GM12878 (cell line): ENCODE measurements at regions not wholly inside any gene's neighbourhood (a gene's known extent, or its start where the extent isn't known, plus 50 kb on each side); places are given as distances from the start of the nearest gene placed in this dataset.

Experiments
- ATAC-seq: fragments of 200-7000 bp; cut with Tn5 transposase; 3 replicates; pipeline ENCODE4 v1.9.1; 2020; ENCODE audit warnings: mild to moderate bottlenecking, moderate library complexity
- BruUV-seq: library from RNA; stranded (reverse); fragments of 400-500 nt; replicated peaks from 2 replicates; lab custom pipeline; 2021; lab: Mats Ljungman, UMichigan
- CTCF ChIA-PET: fragments of 300-600 bp; sonication (Branson Sonifier 250); formaldehyde crosslinking; extraction: SDS; loops from one replicate; lab custom pipeline; 2021; ENCODE audit warnings: inconsistent platforms; lab: Yijun Ruan, JAX
- POLR2A ChIA-PET: fragments of 350-600 bp; formaldehyde crosslinking; extraction: SDS; loops from one replicate; lab custom pipeline; 2021; ENCODE audit warnings: inconsistent platforms; lab: Charles Lee
- RAD21 ChIA-PET: fragments of 300-600 bp; sonication (Branson Sonifier 250); formaldehyde crosslinking; loops from one replicate; lab custom pipeline; 2023; ENCODE audit warnings: antibody characterized with exemption; ENCODE audit not compliant: unreplicated experiment; lab: Charles Lee
- SMC1A ChIA-PET: fragments of 300-600 bp; sonication (Branson Sonifier 250); formaldehyde crosslinking; loops from one replicate; lab custom pipeline; 2023; ENCODE audit not compliant: unreplicated experiment, uncharacterized antibody; lab: Charles Lee
- DNase-seq: peaks from one replicate; pipeline ENCODE4 v3.0.0-alpha.2; 2011; ENCODE audit warnings: low read depth, low spot score
- FAIRE-seq: peaks from 3 replicates; lab custom pipeline; 2011; peaks lifted over from hg19 to GRCh38; lab: Jason Lieb, UNC
- H2AFZ ChIP-seq: 2 replicates; pipeline ENCODE4 v1.6.0; 2011; ENCODE audit warnings: low read depth, low read length, control low read depth; ENCODE audit not compliant: control insufficient read depth
- H3K27ac ChIP-seq: 2 replicates; pipeline ENCODE4 v1.5.1; 2011; ENCODE audit warnings: control low read depth; ENCODE audit not compliant: control insufficient read depth, insufficient read depth
- H3K27me3 ChIP-seq, 2 experiments: replicated peaks in 1 of 2; 2 replicates each; pipeline versions ENCODE4 v1.6.0 to v1.6.1; 2011; ENCODE audit warnings: low read length in 1 of 2; ENCODE audit not compliant: control insufficient read depth in 2 of 2, insufficient read depth in 2 of 2
- H3K36me3 ChIP-seq, 2 experiments: 2 replicates each; pipeline ENCODE4 v1.5.1; 2011; ENCODE audit warnings: low read length in 1 of 2; ENCODE audit not compliant: control insufficient read depth in 2 of 2, insufficient read depth in 2 of 2
- H3K4me1 ChIP-seq: 2 replicates; pipeline ENCODE4 v1.6.1; 2011; ENCODE audit warnings: mild to moderate bottlenecking, low read length, moderate library complexity, mixed read lengths; ENCODE audit not compliant: control insufficient read depth, insufficient read depth
- H3K4me2 ChIP-seq: 2 replicates; pipeline ENCODE4 v1.6.0; 2011; ENCODE audit warnings: control low read depth; ENCODE audit not compliant: control insufficient read depth, insufficient read depth
- H3K4me3 ChIP-seq: fragments of 200-600 bp; sonication (generic); 2 replicates; pipeline ENCODE4 v1.5.1; 2016
- H3K79me2 ChIP-seq: 2 replicates; pipeline ENCODE4 v1.6.0; 2011; ENCODE audit warnings: low read length; ENCODE audit not compliant: control insufficient read depth, insufficient read depth
- H3K9ac ChIP-seq: 2 replicates; pipeline ENCODE4 v1.8.0; 2011; ENCODE audit warnings: low read length, control low read depth, mixed read lengths; ENCODE audit not compliant: control insufficient read depth, insufficient read depth
- H3K9me3 ChIP-seq: replicated peaks from 3 replicates; pipeline ENCODE4 v1.5.1; 2011; ENCODE audit warnings: mild to moderate bottlenecking, low read length; ENCODE audit not compliant: control insufficient read depth, insufficient read depth
- H4K20me1 ChIP-seq: 2 replicates; pipeline ENCODE4 v1.6.0; 2011; ENCODE audit not compliant: control insufficient read depth, insufficient read depth
- EGR1 ChIP-seq, 2 experiments: IDR thresholded peaks; 1 replicate in 1 of 2; 2 replicates in 1 of 2; pipeline ENCODE4 v1.6.1; 2011 to 2012; ENCODE audit warnings: low read depth in 2 of 2, low read length in 2 of 2, borderline replicate concordance in 1 of 2, mild to moderate bottlenecking in 1 of 2, moderate library complexity in 1 of 2
- ETV6 ChIP-seq, 2 experiments: fragments of 450-650 bp in 1 of 2; IDR thresholded peaks in 1 of 2; conservative IDR thresholded peaks in 1 of 2; 2 replicates each; pipeline ENCODE4 v1.6.1; 2014; ENCODE audit warnings: antibody characterized with exemption in 1 of 2, borderline replicate concordance in 1 of 2, low read depth in 1 of 2, mild to moderate bottlenecking in 1 of 2, moderate library complexity in 1 of 2
- HDGF ChIP-seq: fragments of 450-650 bp; IDR thresholded peaks from 2 replicates; pipeline ENCODE4 v1.6.1; 2016; ENCODE audit warnings: antibody characterized with exemption
- KDM1A ChIP-seq: fragments of 200-600 bp; sonication (generic); IDR thresholded peaks from 2 replicates; pipeline ENCODE4 v1.6.1; 2016; ENCODE audit warnings: borderline replicate concordance
- NR2C1 ChIP-seq: fragments of 450-650 bp; IDR thresholded peaks from 2 replicates; pipeline ENCODE4 v1.6.1; 2017; ENCODE audit warnings: antibody characterized with exemption, mild to moderate bottlenecking, moderate library complexity
- POU2F2 ChIP-seq: IDR thresholded peaks from 3 replicates; pipeline ENCODE4 v1.6.1; 2011; ENCODE audit warnings: low read depth, mild to moderate bottlenecking, low read length, borderline replicate concordance
- RFX5 ChIP-seq: IDR thresholded peaks from 2 replicates; pipeline ENCODE4 v1.6.1; 2011; ENCODE audit warnings: low read depth, low read length, improper control_type of control experiment
- SREBF1 ChIP-seq: IDR thresholded peaks from 2 replicates; pipeline ENCODE4 v1.6.1; 2012; ENCODE audit warnings: mild to moderate bottlenecking, low read length
- YBX1 ChIP-seq: fragments of 450-650 bp; IDR thresholded peaks from 2 replicates; pipeline ENCODE4 v1.6.1; 2016; ENCODE audit warnings: antibody characterized with exemption
- WGBS: methylation state at CpG from one replicate; pipeline ENCODE4 v1.1.6; 2016; ENCODE audit warnings: low lambda C conversion rate; ENCODE audit not compliant: insufficient replicate concordance, insufficient coverage; ENCODE audit errors: missing lambda C conversion rate; 5-methylcytosine and 5-hydroxymethylcytosine counted together
- in situ Hi-C: fragments of 300-500 bp; cut with MboI; formaldehyde crosslinking; loops from 9 replicates; pipeline ENCODE4 v1.14.3; 2018; ENCODE audit warnings: mixed read lengths
- intact Hi-C: fragments of 100-400 bp; cut with micrococcal nuclease; formaldehyde crosslinking; loops from one replicate; pipeline ENCODE4 v1.14.2; 2022; ENCODE audit not compliant: unreplicated experiment
- TF ChIP-seq, protein P1 (sequence below): fragments of 450-650 bp; IDR thresholded peaks from 2 replicates; pipeline ENCODE4 v1.6.1; 2017; ENCODE audit warnings: mild to moderate bottlenecking
- TF ChIP-seq, protein P2 (sequence below): IDR thresholded peaks from 2 replicates; pipeline ENCODE4 v1.6.1; 2012; ENCODE audit warnings: improper control_type of control experiment, low read depth, low read length; ENCODE audit not compliant: insufficient replicate concordance
- TF ChIP-seq, protein P3 (sequence below): fragments of 450-650 bp; IDR thresholded peaks from 2 replicates; pipeline ENCODE4 v1.6.1; 2017; ENCODE audit warnings: mild to moderate bottlenecking, moderate library complexity
- TF ChIP-seq, protein P4 (sequence below): IDR thresholded peaks from 2 replicates; pipeline ENCODE4 v1.6.1; 2011; ENCODE audit warnings: low read depth, mild to moderate bottlenecking, low read length, moderate library complexity, borderline replicate concordance; ENCODE audit errors: extremely low read depth

DNA sequence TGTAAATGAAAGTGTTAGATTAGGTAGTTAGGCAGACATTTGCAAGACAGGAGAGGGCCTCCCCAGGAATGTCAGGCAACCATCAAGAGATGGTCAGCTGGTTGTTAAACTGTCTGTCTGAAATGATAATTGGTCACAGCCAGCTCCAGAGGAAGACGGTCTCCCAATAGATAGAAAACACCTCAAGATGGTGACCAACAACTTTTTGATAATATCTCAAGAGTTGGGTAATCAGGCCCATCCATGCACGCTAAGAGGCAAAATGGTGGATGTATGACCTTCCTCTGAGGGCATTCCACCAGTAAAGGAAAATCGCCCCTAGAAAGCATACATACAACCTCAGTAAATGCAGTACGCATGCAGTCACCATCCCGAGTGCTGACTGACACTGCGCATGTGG lies 118.2 kb downstream of the MAP3K21 start:
- no peak overlapping the region for H3K27ac ChIP-seq
- no TSS peak for BruUV-seq
- no peaks in the 10 kb centered on the region for H4K20me1 ChIP-seq
- ATAC-seq = no peak
- H3K36me3 ChIP-seq = no peaks in the 10 kb centered on the region
- no peaks in the 10 kb centered on the region for H3K4me1 ChIP-seq
- FAIRE-seq = no peak
- no peak overlapping the region for H3K9ac ChIP-seq
- no peaks in the 10 kb centered on the region; the same call in 2 of the 3 replicates for H3K9me3 ChIP-seq
- ChIA-PET SMC1A (interaction anchor here (0.9 to 1.5 kb wide), 3 partner anchors 162 to 620 kb away, joined by 3 to 5 read pairs (median 5); no protein-coding TSS in a partner anchor), POLR2A (no interaction called here), RAD21 (no interaction called here), CTCF (interaction anchor here (1.6 to 1.9 kb wide), 2 partner anchors 345 to 620 kb away, joined by 4 to 8 read pairs; no protein-coding TSS in a partner anchor)
- 73% methylated on average over 6 of the region's 6 CpGs for WGBS
- intact Hi-C loops = no loop called here
- in situ Hi-C loops = no loop called here
- no peak overlapping the region for H3K4me2 ChIP-seq
- H3K27me3 ChIP-seq = no peaks in the 10 kb centered on the region
- no peaks in the 10 kb centered on the region for H3K79me2 ChIP-seq
- H2AFZ ChIP-seq = no peak overlapping the region
- no peak for DNase-seq
- H3K4me3 ChIP-seq = no peak overlapping the region
- TF ChIP-seq, protein P1, sequence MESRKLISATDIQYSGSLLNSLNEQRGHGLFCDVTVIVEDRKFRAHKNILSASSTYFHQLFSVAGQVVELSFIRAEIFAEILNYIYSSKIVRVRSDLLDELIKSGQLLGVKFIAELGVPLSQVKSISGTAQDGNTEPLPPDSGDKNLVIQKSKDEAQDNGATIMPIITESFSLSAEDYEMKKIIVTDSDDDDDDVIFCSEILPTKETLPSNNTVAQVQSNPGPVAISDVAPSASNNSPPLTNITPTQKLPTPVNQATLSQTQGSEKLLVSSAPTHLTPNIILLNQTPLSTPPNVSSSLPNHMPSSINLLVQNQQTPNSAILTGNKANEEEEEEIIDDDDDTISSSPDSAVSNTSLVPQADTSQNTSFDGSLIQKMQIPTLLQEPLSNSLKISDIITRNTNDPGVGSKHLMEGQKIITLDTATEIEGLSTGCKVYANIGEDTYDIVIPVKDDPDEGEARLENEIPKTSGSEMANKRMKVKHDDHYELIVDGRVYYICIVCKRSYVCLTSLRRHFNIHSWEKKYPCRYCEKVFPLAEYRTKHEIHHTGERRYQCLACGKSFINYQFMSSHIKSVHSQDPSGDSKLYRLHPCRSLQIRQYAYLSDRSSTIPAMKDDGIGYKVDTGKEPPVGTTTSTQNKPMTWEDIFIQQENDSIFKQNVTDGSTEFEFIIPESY = no peak
- TF ChIP-seq, protein P2, sequence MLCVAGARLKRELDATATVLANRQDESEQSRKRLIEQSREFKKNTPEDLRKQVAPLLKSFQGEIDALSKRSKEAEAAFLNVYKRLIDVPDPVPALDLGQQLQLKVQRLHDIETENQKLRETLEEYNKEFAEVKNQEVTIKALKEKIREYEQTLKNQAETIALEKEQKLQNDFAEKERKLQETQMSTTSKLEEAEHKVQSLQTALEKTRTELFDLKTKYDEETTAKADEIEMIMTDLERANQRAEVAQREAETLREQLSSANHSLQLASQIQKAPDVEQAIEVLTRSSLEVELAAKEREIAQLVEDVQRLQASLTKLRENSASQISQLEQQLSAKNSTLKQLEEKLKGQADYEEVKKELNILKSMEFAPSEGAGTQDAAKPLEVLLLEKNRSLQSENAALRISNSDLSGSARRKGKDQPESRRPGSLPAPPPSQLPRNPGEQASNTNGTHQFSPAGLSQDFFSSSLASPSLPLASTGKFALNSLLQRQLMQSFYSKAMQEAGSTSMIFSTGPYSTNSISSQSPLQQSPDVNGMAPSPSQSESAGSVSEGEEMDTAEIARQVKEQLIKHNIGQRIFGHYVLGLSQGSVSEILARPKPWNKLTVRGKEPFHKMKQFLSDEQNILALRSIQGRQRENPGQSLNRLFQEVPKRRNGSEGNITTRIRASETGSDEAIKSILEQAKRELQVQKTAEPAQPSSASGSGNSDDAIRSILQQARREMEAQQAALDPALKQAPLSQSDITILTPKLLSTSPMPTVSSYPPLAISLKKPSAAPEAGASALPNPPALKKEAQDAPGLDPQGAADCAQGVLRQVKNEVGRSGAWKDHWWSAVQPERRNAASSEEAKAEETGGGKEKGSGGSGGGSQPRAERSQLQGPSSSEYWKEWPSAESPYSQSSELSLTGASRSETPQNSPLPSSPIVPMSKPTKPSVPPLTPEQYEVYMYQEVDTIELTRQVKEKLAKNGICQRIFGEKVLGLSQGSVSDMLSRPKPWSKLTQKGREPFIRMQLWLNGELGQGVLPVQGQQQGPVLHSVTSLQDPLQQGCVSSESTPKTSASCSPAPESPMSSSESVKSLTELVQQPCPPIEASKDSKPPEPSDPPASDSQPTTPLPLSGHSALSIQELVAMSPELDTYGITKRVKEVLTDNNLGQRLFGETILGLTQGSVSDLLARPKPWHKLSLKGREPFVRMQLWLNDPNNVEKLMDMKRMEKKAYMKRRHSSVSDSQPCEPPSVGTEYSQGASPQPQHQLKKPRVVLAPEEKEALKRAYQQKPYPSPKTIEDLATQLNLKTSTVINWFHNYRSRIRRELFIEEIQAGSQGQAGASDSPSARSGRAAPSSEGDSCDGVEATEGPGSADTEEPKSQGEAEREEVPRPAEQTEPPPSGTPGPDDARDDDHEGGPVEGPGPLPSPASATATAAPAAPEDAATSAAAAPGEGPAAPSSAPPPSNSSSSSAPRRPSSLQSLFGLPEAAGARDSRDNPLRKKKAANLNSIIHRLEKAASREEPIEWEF = no peak
- TF ChIP-seq, protein P3, sequence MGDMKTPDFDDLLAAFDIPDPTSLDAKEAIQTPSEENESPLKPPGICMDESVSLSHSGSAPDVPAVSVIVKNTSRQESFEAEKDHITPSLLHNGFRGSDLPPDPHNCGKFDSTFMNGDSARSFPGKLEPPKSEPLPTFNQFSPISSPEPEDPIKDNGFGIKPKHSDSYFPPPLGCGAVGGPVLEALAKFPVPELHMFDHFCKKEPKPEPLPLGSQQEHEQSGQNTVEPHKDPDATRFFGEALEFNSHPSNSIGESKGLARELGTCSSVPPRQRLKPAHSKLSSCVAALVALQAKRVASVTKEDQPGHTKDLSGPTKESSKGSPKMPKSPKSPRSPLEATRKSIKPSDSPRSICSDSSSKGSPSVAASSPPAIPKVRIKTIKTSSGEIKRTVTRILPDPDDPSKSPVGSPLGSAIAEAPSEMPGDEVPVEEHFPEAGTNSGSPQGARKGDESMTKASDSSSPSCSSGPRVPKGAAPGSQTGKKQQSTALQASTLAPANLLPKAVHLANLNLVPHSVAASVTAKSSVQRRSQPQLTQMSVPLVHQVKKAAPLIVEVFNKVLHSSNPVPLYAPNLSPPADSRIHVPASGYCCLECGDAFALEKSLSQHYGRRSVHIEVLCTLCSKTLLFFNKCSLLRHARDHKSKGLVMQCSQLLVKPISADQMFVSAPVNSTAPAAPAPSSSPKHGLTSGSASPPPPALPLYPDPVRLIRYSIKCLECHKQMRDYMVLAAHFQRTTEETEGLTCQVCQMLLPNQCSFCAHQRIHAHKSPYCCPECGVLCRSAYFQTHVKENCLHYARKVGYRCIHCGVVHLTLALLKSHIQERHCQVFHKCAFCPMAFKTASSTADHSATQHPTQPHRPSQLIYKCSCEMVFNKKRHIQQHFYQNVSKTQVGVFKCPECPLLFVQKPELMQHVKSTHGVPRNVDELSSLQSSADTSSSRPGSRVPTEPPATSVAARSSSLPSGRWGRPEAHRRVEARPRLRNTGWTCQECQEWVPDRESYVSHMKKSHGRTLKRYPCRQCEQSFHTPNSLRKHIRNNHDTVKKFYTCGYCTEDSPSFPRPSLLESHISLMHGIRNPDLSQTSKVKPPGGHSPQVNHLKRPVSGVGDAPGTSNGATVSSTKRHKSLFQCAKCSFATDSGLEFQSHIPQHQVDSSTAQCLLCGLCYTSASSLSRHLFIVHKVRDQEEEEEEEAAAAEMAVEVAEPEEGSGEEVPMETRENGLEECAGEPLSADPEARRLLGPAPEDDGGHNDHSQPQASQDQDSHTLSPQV = no peak
- TF ChIP-seq YBX1 (no peak), EGR1 (IDR thresholded peaks at IDR 0.05; ENCODE audit: borderline replicate concordance in 1 of 2, low read depth in 2 of 2, low read length in 2 of 2) (no peak), SREBF1 (no peak), RFX5 (no peak), NR2C1 (no peak), HDGF (no peak), ETV6 (conservative IDR thresholded peaks at IDR 0.05 in 1 of 2, IDR thresholded peaks at IDR 0.05 in 1 of 2; ENCODE audit: borderline replicate concordance in 1 of 2, low read depth in 1 of 2) (no peak), POU2F2 (no peak), KDM1A (no peak)
- TF ChIP-seq, protein P4, sequence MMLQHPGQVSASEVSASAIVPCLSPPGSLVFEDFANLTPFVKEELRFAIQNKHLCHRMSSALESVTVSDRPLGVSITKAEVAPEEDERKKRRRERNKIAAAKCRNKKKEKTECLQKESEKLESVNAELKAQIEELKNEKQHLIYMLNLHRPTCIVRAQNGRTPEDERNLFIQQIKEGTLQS = no peak
